ENCODE measurements at regions not wholly inside any gene's neighbourhood (a gene's known extent, or its start where the extent isn't known, plus 50 kb on each side); places are given as distances from the start of the nearest gene placed in this dataset.

DNA sequence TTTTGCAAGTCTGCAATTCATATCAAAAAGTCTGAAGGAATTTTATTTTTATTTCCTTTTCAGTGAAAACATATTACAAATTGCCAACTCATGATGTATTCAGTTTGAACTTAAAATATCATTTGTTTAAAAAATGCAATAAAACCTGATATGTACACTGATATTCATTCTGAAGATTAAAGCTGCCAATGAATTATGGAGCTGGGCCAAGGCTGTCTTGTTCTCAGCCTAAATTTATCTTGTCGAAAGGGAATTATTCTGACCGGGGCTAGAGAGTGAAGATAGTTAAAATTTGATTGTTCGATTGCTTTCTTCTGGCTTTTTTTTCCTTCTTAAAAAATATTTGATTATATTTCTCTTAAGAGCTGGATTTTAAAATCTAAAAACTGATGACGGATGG is 54.0 kb upstream of the RBFOX1 start:
- Histone ChIP-seq H3K4me1 (ENCODE audit: control insufficient read depth in 1 of 2, insufficient read depth in 2 of 2, low read length in 2 of 2) (no peaks in the 10 kb centered on the region), H3K4me3 (ENCODE audit: low read depth in 1 of 2, low read length in 2 of 2) (no peak overlapping the region), H3K9me3 (ENCODE audit: control insufficient read depth in 1 of 2, low read length in 2 of 2) (no peaks in the 10 kb centered on the region), H3K27me3 (ENCODE audit: control insufficient read depth in 1 of 2, insufficient read depth in 2 of 2, low read length in 2 of 2) (no peaks in the 10 kb centered on the region), H3K36me3 (ENCODE audit: control insufficient read depth in 1 of 2, insufficient read depth in 2 of 2, low read length in 2 of 2) (no peaks in the 10 kb centered on the region), H3K27ac (ENCODE audit: low read depth, low read length) (no peak overlapping the region), H3K9ac (ENCODE audit: low read depth in 1 of 2, low read length in 2 of 2) (no peak overlapping the region)

DNA sequence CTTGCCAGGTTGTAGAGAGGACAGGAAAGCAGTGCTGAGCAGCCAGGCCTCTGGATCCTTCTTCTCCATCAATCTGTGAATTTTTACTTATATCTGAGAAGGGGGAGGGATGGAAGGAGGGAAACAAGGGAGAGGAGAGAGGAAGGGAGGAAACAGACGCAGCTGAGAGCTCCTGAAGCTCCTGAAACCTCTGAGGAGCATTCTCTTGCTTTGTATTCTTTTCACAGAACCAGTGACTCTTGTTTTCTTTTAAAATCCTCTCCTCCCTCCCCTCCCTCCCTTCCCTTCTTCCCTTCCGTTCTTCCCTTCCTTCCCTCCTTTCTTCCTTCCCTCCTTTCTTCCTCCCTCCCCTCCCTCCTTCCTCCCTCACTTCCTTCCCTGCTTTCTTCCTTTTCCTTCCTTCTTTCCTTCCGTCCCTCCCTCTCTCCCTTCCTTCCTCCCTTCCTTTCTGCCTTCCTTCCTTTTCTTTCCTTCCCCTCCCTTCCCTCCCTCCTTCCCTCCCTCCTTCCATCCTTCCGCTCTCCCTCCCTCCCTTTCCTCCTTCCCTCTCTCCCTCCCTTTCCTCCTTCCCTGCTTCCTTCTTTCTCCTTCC is 60.0 kb upstream of the RBFOX1 start:
- no peaks in the 10 kb centered on the region for H3K9me3 ChIP-seq (ENCODE audit: control insufficient read depth in 1 of 2, low read length in 2 of 2)
- H3K4me3 ChIP-seq (ENCODE audit: low read depth in 1 of 2, low read length in 2 of 2): no peak overlapping the region
- H3K36me3 ChIP-seq (ENCODE audit: control insufficient read depth in 1 of 2, insufficient read depth in 2 of 2, low read length in 2 of 2): no peaks in the 10 kb centered on the region
- no peak overlapping the region for H3K9ac ChIP-seq (ENCODE audit: low read depth in 1 of 2, low read length in 2 of 2)
- H3K27me3 ChIP-seq (ENCODE audit: control insufficient read depth in 1 of 2, insufficient read depth in 2 of 2, low read length in 2 of 2): no peaks in the 10 kb centered on the region
- H3K4me1 ChIP-seq (ENCODE audit: control insufficient read depth in 1 of 2, insufficient read depth in 2 of 2, low read length in 2 of 2): no peaks in the 10 kb centered on the region
- no peak overlapping the region for H3K27ac ChIP-seq (ENCODE audit: low read depth, low read length)

DNA sequence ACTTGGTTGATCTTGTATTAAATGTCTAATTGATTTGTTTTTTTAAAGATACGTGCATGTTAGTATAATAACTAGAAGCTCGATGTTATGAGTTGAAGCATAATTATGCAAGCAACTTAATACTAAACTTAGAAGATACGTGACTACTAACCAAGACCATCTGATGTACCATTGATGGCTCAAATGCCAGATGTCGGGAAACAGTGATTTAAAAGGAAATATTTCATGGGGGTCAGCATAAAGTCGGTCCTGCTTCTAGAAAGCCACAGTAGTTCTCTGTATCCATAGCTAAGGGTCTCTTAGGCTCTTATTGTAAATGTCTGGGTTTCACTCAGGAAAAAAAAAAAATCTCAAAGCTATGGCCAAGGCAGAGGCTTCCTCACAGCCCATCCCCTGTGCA is 61.2 kb upstream of the RBFOX1 start:
- Histone ChIP-seq H3K27me3 (ENCODE audit: control insufficient read depth in 1 of 2, insufficient read depth in 2 of 2, low read length in 2 of 2) (no peaks in the 10 kb centered on the region), H3K36me3 (ENCODE audit: control insufficient read depth in 1 of 2, insufficient read depth in 2 of 2, low read length in 2 of 2) (no peaks in the 10 kb centered on the region), H3K9ac (ENCODE audit: low read depth in 1 of 2, low read length in 2 of 2) (no peak overlapping the region), H3K27ac (ENCODE audit: low read depth, low read length) (no peak overlapping the region), H3K4me3 (ENCODE audit: low read depth in 1 of 2, low read length in 2 of 2) (no peak overlapping the region), H3K4me1 (ENCODE audit: control insufficient read depth in 1 of 2, insufficient read depth in 2 of 2, low read length in 2 of 2) (no peaks in the 10 kb centered on the region), H3K9me3 (ENCODE audit: control insufficient read depth in 1 of 2, low read length in 2 of 2) (no peaks in the 10 kb centered on the region)

DNA sequence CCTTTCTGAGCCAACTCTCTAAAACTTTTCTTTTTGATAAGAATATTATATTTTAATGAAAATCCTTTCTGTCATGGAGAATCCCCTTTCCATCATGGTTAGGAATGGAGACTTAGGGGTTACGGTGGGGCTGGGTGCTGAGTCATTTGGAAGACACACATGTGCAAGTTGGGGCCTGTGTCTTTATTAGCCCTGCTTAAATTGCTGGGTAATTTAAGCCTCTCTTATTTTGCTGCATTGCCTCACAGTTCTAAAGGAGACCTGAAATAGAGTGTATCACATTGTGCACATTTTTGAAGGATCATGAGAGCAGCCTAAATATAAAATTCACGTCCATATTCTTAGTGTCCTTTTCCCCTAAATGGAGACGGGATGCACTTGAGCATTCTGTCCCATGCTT is 61.8 kb upstream of the RBFOX1 start:
- H3K27me3 ChIP-seq (ENCODE audit: control insufficient read depth in 1 of 2, insufficient read depth in 2 of 2, low read length in 2 of 2): no peaks in the 10 kb centered on the region
- H3K4me3 ChIP-seq (ENCODE audit: low read depth in 1 of 2, low read length in 2 of 2): no peak overlapping the region
- H3K27ac ChIP-seq (ENCODE audit: low read depth, low read length): no peak overlapping the region
- H3K4me1 ChIP-seq (ENCODE audit: control insufficient read depth in 1 of 2, insufficient read depth in 2 of 2, low read length in 2 of 2): no peaks in the 10 kb centered on the region
- H3K36me3 ChIP-seq (ENCODE audit: control insufficient read depth in 1 of 2, insufficient read depth in 2 of 2, low read length in 2 of 2): no peaks in the 10 kb centered on the region
- H3K9ac ChIP-seq (ENCODE audit: low read depth in 1 of 2, low read length in 2 of 2): no peak overlapping the region
- H3K9me3 ChIP-seq (ENCODE audit: control insufficient read depth in 1 of 2, low read length in 2 of 2): no peaks in the 10 kb centered on the region

DNA sequence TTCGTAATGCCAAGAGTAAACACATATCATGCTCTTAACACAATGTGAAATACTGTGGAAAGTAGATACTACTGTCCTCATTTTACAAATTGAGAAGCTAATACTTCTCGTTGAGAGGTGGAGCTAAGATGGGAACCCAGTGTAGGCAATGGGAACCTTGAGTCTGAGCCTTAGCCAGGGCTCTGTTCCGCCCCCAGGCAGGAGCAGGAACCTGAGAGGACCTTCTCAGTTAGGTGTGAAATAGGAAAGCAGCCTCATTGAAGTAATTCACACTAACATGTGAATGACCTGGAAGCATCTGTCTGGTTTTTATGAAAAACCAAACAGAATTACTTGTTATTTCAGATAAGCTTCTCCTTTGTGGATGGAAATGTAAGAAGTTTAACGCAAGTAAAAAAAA is 62.6 kb upstream of the RBFOX1 start:
- Histone ChIP-seq H3K4me1 (ENCODE audit: control insufficient read depth in 1 of 2, insufficient read depth in 2 of 2, low read length in 2 of 2) (no peaks in the 10 kb centered on the region), H3K4me3 (ENCODE audit: low read depth in 1 of 2, low read length in 2 of 2) (no peak overlapping the region), H3K27me3 (ENCODE audit: control insufficient read depth in 1 of 2, insufficient read depth in 2 of 2, low read length in 2 of 2) (no peaks in the 10 kb centered on the region), H3K27ac (ENCODE audit: low read depth, low read length) (no peak overlapping the region), H3K9me3 (ENCODE audit: control insufficient read depth in 1 of 2, low read length in 2 of 2) (no peaks in the 10 kb centered on the region), H3K9ac (ENCODE audit: low read depth in 1 of 2, low read length in 2 of 2) (no peak overlapping the region), H3K36me3 (ENCODE audit: control insufficient read depth in 1 of 2, insufficient read depth in 2 of 2, low read length in 2 of 2) (no peaks in the 10 kb centered on the region)

DNA sequence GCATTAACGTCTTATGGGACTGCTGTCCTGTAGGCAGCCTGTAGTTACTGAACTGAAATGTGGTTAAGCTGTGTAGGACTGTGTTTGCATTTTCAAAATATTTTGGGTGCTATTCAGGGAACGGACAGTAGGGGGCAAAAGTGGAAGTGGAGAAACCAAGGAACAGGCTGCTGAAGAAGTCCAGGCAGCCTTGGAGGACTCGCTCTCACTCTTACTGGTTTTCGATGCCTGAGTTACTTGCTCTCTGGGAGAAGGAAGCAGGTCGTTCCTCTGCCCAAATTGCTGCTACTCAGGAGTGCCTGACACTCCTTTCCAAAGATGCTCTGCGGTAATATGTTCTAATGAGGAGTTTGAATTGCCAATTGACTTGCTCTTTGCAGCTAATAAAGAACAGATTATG is 64.5 kb upstream of the RBFOX1 start:
- Histone ChIP-seq H3K4me3 (ENCODE audit: low read depth in 1 of 2, low read length in 2 of 2) (no peak overlapping the region), H3K4me1 (ENCODE audit: control insufficient read depth in 1 of 2, insufficient read depth in 2 of 2, low read length in 2 of 2) (no peaks in the 10 kb centered on the region), H3K9me3 (ENCODE audit: control insufficient read depth in 1 of 2, low read length in 2 of 2) (no peaks in the 10 kb centered on the region), H3K9ac (ENCODE audit: low read depth in 1 of 2, low read length in 2 of 2) (no peak overlapping the region), H3K36me3 (ENCODE audit: control insufficient read depth in 1 of 2, insufficient read depth in 2 of 2, low read length in 2 of 2) (no peaks in the 10 kb centered on the region), H3K27ac (ENCODE audit: low read depth, low read length) (no peak overlapping the region), H3K27me3 (ENCODE audit: control insufficient read depth in 1 of 2, insufficient read depth in 2 of 2, low read length in 2 of 2) (no peaks in the 10 kb centered on the region)

DNA sequence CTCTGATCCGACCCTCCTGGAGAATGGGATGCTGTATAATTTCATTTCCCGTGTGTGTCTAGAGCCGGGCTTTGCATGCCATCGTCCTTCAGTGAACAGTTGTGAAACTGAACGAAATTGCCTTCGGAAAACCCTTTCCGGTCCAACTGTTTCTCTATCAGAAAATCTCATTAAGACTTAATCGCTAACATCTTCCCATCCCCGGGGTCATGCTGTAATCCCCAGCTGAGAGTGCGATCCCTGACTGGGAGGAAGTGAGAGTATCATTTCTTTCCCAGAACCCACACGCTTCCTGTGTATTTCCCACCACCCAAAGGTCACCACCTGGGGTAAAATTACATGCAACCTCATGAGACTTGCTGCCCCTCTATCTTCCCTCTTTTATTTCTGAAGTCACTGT is 75.6 kb upstream of the RBFOX1 start:
- no peaks in the 10 kb centered on the region for H3K36me3 ChIP-seq (ENCODE audit: control insufficient read depth in 1 of 2, insufficient read depth in 2 of 2, low read length in 2 of 2)
- H3K4me3 ChIP-seq (ENCODE audit: low read depth in 1 of 2, low read length in 2 of 2): no peak overlapping the region
- no peaks in the 10 kb centered on the region for H3K9me3 ChIP-seq (ENCODE audit: control insufficient read depth in 1 of 2, low read length in 2 of 2)
- H3K27me3 ChIP-seq (ENCODE audit: control insufficient read depth in 1 of 2, insufficient read depth in 2 of 2, low read length in 2 of 2): no peaks in the 10 kb centered on the region
- no peak overlapping the region for H3K9ac ChIP-seq (ENCODE audit: low read depth in 1 of 2, low read length in 2 of 2)
- no peaks in the 10 kb centered on the region for H3K4me1 ChIP-seq (ENCODE audit: control insufficient read depth in 1 of 2, insufficient read depth in 2 of 2, low read length in 2 of 2)
- no peak overlapping the region for H3K27ac ChIP-seq (ENCODE audit: low read depth, low read length)

DNA sequence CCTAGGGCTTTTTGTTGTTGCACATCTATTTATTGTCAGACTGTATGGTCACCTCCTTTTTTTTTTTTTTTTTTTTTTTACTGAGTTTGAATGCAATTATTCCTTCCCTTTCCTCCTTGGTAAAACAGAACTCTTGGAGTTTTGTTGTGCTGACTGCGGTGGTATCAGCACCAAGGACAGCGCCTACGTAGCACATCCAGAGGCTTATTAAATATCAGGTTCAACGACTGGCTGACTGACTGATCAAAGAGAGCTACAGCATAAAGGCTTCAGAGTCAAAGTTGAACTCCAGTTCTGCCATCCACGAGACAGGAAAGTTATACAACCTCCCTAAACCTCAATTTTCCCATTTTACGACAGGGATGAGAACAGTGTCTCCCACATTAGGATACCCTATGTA is 86.1 kb upstream of the RBFOX1 start:
- no peaks in the 10 kb centered on the region for H3K27me3 ChIP-seq (ENCODE audit: control insufficient read depth in 1 of 2, insufficient read depth in 2 of 2, low read length in 2 of 2)
- peaks cover 0 to 3% of the 10 kb centered on the region in 2 donors for H3K9me3 ChIP-seq (ENCODE audit: control insufficient read depth in 1 of 2, low read length in 2 of 2)
- no peaks in the 10 kb centered on the region for H3K4me1 ChIP-seq (ENCODE audit: control insufficient read depth in 1 of 2, insufficient read depth in 2 of 2, low read length in 2 of 2)
- H3K9ac ChIP-seq (ENCODE audit: low read depth in 1 of 2, low read length in 2 of 2): no peak overlapping the region
- no peaks in the 10 kb centered on the region for H3K36me3 ChIP-seq (ENCODE audit: control insufficient read depth in 1 of 2, insufficient read depth in 2 of 2, low read length in 2 of 2)
- no peak overlapping the region for H3K4me3 ChIP-seq (ENCODE audit: low read depth in 1 of 2, low read length in 2 of 2)
- H3K27ac ChIP-seq (ENCODE audit: low read depth, low read length): no peak overlapping the region

DNA sequence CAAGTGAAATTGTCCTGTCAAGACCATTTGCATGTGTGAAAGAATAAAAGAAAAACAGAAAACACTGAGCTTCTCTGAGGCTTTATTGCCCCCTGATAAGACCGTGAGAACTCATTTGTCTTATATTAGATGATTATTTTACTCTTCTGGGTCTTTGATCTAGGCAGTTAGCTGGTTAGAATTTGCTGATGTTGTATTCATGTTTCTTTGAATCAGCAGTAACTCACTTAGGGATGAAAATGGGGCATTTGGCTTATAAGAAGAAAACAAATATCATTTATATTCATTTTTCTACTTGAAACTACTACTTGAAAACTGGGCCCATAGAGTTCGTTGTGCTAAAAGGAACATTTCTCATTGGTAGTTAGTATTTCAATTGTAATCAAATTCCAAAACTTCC is 93.1 kb upstream of the RBFOX1 start:
- Histone ChIP-seq H3K4me1 (ENCODE audit: control insufficient read depth in 1 of 2, insufficient read depth in 2 of 2, low read length in 2 of 2) (no peaks in the 10 kb centered on the region), H3K27ac (ENCODE audit: low read depth, low read length) (no peak overlapping the region), H3K27me3 (ENCODE audit: control insufficient read depth in 1 of 2, insufficient read depth in 2 of 2, low read length in 2 of 2) (no peaks in the 10 kb centered on the region), H3K36me3 (ENCODE audit: control insufficient read depth in 1 of 2, insufficient read depth in 2 of 2, low read length in 2 of 2) (no peaks in the 10 kb centered on the region), H3K9ac (ENCODE audit: low read depth in 1 of 2, low read length in 2 of 2) (no peak overlapping the region), H3K4me3 (ENCODE audit: low read depth in 1 of 2, low read length in 2 of 2) (no peak overlapping the region), H3K9me3 (ENCODE audit: control insufficient read depth in 1 of 2, low read length in 2 of 2) (no peaks in the 10 kb centered on the region)

DNA sequence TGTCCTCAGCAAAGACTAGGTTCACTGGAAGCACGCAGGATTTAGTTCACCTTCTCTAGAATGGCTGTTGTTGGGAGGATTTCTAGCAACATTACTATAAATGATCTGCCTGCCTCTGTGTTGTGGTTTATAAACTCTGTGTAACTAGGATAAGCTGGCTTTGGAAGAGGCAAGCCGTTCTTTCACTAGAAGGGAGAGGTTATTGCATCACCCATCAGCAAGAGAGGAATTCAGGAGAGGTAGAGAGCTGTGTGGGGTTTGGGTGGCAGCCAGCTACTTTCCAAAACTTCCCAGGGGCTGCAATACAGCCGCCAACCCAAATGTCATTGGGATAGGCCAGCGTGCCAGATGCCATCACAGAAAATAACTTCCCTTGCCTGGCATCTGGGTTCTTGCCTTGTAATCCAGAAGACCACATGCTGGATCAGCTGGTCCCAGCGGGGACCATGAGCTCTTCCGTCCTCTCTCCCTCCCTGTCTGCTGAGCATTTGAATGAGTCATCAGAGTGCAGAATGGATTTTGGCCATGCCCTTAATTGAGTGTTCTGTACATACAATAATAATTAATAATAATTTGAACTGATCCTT is 95.7 kb upstream of the RBFOX1 start:
- Histone ChIP-seq H3K9ac (ENCODE audit: low read depth in 1 of 2, low read length in 2 of 2) (no peak overlapping the region), H3K4me1 (ENCODE audit: control insufficient read depth in 1 of 2, insufficient read depth in 2 of 2, low read length in 2 of 2) (no peaks in the 10 kb centered on the region), H3K36me3 (ENCODE audit: control insufficient read depth in 1 of 2, insufficient read depth in 2 of 2, low read length in 2 of 2) (no peaks in the 10 kb centered on the region), H3K9me3 (ENCODE audit: control insufficient read depth in 1 of 2, low read length in 2 of 2) (no peaks in the 10 kb centered on the region), H3K27me3 (ENCODE audit: control insufficient read depth in 1 of 2, insufficient read depth in 2 of 2, low read length in 2 of 2) (no peaks in the 10 kb centered on the region), H3K4me3 (ENCODE audit: low read depth in 1 of 2, low read length in 2 of 2) (no peak overlapping the region), H3K27ac (ENCODE audit: low read depth, low read length) (no peak overlapping the region)

DNA sequence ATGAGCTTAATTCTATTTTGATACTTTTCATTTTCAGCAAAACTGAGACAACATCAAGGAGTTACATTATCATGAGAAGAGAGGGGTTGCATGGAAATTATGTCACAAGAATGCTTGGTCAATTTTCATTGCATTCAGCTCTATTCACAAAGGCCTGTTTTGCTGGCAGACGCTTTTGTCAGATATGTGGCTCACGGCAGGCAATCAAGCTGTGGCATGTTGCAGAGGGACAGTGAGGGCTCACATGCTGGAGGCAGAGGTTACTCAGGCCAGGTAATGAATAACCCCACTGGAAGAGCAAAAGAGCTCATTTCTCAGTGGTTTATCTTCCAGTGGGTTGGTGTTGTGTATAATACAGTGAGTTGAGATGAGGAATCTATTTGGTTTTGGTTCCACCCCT is 98.7 kb upstream of the RBFOX1 start:
- Histone ChIP-seq H3K27me3 (ENCODE audit: control insufficient read depth in 1 of 2, insufficient read depth in 2 of 2, low read length in 2 of 2) (no peaks in the 10 kb centered on the region), H3K27ac (ENCODE audit: low read depth, low read length) (no peak overlapping the region), H3K9me3 (ENCODE audit: control insufficient read depth in 1 of 2, low read length in 2 of 2) (no peaks in the 10 kb centered on the region), H3K4me3 (ENCODE audit: low read depth in 1 of 2, low read length in 2 of 2) (no peak overlapping the region), H3K36me3 (ENCODE audit: control insufficient read depth in 1 of 2, insufficient read depth in 2 of 2, low read length in 2 of 2) (no peaks in the 10 kb centered on the region), H3K4me1 (ENCODE audit: control insufficient read depth in 1 of 2, insufficient read depth in 2 of 2, low read length in 2 of 2) (no peaks in the 10 kb centered on the region), H3K9ac (ENCODE audit: low read depth in 1 of 2, low read length in 2 of 2) (no peak overlapping the region)
